HG02588 (cell line): ENCODE measurements at regions not wholly inside any gene's neighbourhood (a gene's known extent, or its start where the extent isn't known, plus 50 kb on each side); places are given as distances from the start of the nearest gene placed in this dataset.

Experiments
- ATAC-seq: cut with Tn5 transposase; IDR thresholded peaks from one replicate; pipeline ENCODE4 v1.9.1; 2021; ENCODE audit warnings: mild to moderate bottlenecking, moderate library complexity; ENCODE audit not compliant: unreplicated experiment

DNA sequence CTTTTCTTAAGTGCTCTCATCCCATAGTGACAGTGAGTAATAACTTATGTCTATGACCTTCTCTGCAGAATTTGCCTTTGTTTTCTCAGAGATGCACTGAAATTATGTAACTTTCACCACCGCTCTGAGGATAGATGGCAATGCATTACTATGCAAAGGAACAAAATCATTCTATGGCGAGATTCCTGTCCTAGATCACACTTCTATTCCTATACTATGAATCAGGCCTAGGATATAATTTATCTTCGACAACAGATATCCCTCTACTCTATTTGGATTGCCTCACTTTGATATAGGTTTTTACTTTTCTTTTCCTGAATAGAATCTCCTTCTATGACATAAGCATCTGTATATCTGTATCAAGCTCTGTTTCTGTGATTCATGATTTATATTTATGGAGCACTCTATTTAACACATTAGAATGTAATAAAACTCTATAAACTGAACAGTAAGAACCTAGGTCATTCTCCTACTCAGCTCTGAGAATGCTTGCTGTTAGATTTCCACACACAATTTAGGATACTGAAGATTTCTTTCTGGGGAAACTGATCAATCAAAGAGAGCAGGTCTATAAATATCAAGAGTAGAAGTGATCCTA, 1082.3 kb upstream of the ADGRL3 start:
- ATAC-seq: no peak

DNA sequence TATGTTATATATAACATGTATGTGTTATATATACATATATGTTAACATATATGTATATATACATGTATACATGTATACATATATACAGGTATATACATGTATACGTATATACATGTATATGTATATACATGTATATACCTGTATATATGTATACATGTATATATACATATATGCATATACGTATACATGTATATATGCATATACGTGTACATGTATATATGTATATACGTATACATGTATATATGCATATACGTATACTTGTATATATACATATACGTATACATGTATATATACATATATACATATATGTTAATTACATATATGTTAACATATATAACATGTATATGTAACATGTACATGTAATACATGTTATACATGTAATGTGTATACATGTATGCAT, 1077.3 kb upstream of the ADGRL3 start:
- no peak for ATAC-seq

DNA sequence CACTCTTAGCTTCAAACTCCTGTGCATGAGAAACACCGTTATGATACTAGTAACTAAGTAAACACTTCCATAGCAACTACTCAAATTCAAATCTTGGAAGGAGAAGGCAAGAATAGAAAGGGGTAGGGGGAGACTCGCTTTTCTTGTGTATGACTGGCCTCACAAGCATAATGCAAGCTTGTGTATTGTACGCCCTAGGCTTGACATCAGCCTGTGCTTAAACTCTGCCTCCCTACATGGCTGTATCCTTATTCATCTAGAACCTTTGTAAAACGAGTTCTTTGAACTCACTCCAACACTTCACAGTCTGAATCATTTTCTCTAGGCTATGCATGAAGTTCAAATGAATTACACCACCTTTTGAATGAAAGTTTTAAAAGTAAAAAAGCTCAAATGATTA, 1071.2 kb upstream of the ADGRL3 start:
- no peak for ATAC-seq

DNA sequence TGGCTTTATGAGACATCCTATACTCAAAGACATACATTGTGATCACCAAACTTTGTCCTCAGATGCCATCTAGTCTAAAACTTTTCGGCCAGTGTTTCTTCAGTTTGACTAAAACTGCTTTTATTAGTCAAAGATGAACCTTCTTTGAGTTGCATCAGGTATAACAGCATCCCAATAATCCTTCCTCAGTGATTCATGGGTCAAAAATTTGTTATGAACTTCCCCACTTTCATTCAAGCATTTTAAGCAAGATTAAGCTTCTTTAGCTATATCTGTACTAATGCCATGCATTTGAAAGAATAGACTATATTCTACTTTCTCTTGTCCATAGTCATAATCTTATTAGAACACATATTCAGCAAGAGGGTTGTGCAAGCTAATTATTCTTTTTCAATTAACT, 1070.4 kb upstream of the ADGRL3 start:
- ATAC-seq: no peak

DNA sequence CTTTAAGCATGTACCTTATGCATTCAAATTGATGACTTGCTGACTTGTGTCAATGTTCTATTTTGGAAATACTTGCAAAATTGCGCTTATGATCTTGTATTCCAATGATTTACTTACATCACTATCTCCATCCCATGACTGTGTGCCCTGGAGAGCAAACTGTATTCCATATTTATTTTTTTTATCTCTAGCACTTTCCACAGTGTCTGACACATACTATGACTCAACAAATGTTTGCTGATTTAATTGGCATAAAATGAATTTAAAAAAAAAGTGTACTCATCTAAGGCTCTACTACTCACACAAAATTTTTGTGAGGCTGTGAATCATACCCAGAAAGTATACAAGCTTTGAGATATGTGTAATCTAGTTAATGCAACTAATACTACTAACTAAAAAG, 1066.8 kb upstream of the ADGRL3 start:
- ATAC-seq: no peak

DNA sequence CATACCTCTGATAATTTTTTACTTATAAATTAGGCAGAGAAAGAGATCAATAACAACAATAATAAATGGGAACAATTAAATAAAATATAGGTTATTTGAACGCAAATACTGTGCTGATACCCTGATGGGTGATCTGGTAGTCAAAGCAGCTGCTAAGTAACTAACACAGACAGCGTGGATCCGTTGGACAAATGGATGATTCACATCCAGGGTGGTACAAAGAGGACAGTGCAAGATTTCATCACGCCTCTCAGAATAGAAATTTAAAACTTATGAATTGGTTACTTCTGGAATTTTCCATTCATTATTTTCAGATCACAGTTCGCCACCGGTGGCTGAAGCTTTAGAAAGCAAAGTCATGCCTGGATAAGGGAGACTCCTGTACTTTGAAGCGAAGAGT, 1066.0 kb upstream of the ADGRL3 start:
- ATAC-seq: no peak

DNA sequence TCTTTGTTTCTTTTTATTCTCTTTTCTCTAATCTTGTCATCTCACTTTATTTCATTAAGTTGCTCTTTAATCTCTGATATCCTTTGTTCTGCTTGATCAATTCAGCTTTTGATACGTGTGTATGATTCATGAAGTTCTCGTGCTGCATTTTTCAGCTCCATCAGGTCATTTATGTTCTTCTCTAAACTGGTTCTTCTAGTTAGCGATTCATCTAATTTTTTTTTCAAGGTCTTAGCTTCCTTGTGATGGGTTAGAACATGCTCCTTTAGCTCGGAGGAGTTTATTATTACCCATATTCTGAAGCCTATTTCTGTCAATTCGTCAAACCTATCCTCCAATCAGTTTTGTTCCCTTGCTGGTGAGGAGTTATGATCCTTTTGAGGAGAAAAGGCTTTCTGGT, 1045.0 kb upstream of the ADGRL3 start:
- no peak for ATAC-seq

DNA sequence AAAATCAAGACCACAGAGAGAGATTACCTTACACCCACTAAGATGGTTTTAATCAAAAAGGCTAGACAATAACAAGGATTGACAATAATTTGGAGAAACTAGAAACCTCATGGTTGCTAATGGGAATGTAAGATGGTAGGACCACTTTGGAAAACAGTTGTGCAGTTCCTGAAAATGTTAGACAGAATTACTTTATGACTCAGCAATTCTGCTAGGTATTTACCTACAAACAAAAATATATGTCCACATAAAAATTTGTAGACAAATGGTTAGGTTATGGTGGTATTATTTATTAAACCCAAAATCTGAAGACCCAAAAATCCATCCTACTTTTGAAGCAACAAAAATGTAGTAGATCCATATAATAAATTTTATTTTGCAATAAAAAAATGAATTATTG, 1027.0 kb upstream of the ADGRL3 start:
- no peak for ATAC-seq

DNA sequence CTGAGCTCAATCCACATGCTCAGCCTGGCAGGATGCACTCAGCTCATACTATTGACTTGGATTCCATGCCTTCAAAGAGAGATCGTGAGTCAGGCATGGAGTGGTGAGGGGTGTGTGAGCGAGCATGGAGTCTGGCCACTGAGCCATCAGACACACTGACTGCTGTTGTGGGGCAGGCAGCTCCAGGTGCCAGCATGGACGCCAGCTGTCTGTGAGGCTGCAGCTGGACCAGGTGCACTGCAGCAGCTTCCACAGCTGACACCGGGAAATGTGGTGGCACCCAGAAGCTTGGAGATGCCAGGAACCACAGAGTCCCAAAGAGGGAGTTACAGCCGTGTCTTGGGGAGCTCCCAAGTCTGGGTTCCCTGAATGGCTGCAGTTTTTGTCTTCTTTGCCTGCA, 1026.4 kb upstream of the ADGRL3 start:
- no peak for ATAC-seq

DNA sequence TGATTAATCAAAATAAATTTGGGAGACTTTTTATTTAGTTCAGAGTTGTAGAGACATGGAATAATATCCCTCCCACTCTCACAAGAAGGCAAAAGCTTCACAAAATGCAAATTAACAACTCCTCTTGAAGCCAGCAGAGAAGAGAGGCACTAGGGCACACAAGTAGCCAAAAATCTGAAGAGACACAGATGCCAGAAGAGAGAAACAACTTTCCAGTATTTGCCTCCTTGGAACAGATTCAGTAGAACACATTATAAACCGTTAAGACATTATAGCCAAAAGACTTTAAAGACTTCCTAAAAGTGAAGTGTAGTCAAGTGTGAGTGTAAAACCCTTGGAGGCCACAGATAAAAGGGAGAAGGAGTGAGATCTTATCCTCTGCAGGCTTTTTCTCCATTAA, 1024.9 kb upstream of the ADGRL3 start:
- no peak for ATAC-seq

DNA sequence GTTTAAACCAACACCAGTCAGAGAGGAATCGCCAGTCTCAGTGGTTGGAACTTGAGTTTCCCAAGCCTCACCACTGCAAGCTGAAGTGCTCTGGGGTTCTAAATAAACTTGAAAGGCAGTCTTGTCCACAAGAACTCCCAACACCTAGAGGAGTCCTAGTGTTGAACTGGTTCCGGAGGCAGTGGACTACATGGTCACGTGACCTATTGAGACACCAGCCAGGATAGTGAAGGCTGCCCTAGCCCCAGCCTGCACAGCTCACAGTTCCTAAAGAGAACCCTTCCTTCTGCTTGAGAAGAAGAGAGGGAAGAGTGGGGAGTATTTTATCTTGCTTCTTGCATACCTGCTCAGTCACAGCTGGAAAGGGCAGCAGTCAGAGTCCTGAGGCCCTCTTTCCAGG, 1012.7 kb upstream of the ADGRL3 start:
- no peak for ATAC-seq

DNA sequence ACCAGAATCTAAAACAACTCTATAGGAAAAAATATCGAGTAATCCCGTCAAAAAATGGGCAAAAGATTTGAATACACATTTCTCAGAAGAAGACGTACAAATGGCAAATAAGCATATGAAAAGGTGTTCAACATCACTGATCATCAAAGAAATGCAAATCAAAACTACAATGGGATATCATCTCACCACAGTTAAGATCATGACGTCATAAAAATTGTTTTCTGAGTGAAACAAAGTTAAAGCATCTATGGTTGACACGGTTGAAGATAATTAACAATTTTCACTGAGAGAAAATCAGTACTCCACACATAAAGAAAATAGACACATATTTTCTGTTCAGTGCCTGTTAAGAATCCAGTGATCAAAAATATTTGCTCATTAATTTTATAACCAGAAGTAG, 1010.8 kb upstream of the ADGRL3 start:
- no peak for ATAC-seq

DNA sequence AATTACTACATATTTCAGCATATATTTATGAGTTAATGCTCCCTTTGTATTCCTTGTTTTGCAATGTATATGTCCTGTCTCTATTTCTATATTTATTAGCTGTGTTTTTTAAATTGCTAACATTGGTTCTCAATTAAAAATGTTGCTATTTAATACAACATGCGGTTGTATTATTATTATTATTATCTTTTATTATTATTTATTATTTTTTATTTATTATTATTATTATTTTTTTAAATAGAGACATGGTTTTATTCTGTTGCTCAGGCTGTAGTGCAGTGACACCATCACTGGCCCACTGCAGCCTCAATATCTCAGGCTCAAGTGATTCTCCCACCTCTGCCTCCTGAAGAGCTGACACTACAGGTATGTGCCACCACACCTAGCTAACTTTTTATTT, 1005.9 kb upstream of the ADGRL3 start:
- no peak for ATAC-seq

DNA sequence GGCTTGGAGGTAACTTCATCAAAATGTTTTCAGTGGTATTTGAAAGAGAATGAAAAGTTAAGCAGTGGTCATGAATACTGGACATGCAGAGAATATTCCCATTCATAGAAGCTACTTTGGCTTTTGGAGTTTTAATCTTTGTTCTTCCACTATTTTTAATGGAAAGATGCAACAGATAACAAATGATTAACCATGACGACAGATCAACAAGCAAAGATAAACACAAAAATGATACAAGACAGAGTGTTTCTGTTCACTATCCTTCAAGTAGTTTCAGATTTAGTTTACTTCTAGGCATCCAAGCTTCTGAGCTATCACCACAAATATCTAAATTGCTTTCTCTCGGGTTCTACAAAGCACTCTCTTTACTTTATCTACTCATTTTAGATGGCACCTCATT, 1004.9 kb upstream of the ADGRL3 start:
- no peak for ATAC-seq

DNA sequence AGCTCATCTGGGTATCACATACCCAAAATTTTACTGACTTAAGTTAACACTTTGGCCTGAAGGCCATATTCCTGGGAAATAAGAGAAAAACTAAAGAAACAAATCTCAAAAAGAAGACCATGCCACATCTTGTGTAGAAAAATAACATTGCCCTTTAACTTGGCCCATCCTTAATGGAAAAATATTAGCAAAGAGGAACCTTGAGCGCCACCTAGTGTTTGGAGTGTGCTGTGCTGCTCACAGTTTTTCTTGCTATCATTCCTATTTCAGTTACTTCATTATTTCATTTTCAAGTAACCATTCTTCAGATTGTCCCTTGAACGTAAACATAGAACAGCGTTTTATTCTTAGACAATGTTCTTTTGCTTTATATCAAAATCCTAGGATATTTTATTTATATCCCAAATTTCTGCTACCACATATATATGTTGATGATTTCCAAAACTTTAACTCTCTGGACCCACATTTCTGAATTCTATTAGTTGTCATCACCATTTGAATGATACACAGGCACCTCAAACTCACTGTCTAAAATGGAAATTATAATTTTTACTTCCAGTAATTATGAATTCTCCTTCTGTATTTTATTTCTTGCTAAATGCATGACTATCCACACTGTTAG, 999.0 kb upstream of the ADGRL3 start:
- no peak for ATAC-seq

DNA sequence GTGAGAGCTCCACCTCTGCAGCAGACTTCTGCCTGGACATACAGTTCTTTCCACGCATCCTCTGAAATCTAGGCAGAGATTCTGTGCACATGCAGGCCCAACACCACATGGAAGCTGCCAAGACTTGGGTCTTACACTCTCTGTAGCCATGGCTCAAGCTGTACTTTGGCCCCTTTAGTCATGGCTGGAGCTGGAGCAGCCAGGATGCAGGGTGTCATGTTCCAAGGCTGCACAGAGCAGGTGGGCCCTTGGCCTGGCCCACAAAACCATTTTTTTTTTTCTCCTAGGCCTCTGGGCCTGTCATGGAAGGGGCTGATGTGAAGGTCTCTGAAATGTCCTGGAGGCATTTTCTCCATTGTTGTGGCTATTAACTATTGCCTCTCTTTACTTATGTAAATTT, 990.5 kb upstream of the ADGRL3 start:
- ATAC-seq: no peak

DNA sequence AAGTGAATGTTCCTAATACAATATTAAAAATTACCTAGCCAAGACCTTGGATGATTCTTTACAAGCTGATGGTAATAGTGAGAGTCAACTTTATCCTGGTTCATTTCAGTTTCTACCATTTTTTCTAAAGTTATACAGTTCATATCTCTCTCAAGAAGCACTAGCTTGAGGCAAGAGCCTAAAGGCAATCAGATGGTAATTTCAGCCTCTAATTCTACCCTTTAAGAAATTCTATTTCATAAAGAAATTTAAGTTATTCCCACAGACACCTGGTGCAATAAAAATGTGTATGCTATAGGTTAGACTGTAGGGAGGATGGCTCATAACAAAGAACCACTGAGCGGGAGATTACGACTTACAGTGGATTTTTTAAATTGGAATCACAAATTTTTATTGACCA, 984.2 kb upstream of the ADGRL3 start:
- no peak for ATAC-seq

DNA sequence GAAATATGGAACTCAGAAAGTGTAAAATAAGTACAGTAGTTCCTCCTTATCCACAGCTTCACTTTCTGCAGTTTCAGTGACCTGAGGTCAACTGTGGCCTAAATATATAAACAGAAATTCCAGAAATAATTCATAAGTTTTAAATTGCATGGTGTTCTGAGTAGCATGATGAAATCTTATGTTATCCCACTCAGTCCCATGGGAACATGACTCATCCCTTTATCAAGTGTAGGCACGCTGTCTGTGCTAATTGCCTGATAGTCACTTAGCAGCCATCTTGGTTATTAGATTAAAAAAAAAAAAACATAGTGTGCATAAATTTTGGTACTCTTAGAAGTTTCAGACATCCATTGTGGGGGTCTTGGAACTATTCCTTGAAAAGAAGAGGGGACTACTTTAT, 983.4 kb upstream of the ADGRL3 start:
- ATAC-seq: no peak

DNA sequence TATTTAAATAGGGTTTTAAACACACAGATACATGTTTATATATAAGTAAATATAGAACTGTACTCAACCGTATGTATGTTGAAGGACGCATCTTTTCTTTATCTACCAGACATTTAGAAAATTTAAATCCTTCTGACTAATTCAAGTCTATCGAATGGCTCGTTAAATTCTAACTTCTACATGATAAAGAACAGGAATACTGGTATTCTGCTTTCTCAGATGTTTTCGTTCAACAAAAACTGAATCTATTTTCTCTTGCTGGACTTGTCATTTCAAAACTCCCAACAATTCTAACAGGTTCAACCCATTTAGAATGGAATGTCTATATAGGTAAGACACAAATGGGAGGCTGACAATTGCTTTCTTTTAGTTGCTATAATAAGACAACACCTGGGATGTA, 978.3 kb upstream of the ADGRL3 start:
- no peak for ATAC-seq

DNA sequence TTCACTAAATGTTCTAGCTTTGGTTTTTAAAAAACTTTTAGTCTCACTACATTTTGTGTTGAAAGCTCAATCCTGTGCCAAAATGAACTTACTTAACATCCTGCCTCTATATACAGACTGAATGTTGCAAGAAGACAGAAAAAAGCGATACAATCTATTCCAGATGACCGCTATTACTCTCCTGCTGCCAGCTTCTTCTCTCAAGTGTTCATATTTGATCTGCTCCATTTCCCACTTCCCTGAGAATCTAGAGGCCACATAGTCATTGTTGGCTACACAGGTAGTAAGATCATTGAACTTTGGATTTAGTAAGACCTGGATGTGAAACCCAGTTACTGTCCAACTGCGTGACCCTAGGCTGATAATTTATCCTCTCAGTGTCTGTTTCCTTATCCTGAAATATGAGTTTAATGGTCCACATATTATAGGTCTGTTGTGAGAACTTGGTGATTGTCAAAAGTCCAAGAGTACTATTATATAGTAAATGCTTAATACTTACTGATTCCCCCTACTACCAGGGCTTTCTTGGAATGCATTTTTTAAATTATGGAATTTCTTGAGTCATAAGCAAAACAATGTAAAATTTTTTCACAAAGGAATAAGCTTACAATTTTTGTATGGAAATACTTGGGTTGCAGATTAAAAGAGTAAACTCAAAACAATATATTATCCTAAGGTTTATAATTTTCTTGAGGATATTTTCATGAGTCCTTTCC, 976.8 kb upstream of the ADGRL3 start:
- no peak for ATAC-seq

DNA sequence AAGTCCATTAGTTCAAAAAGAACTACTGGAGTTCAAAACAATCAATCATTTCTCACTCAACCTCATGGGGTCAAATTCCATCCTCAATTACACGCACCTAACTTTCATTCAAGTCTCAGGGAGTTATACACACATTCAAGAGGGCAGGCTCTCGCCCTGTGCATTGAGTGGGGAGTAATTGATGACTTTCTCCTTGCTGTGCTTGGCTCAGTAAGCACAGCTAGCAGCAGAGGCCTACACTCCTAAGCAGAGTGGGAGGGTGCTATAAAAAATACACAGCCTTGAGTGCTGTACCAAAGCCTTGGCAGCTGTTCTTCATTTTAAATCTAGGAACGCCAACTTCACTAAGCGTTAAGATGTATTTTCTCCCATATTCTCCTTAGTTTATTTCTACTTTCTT, 958.3 kb upstream of the ADGRL3 start:
- no peak for ATAC-seq

DNA sequence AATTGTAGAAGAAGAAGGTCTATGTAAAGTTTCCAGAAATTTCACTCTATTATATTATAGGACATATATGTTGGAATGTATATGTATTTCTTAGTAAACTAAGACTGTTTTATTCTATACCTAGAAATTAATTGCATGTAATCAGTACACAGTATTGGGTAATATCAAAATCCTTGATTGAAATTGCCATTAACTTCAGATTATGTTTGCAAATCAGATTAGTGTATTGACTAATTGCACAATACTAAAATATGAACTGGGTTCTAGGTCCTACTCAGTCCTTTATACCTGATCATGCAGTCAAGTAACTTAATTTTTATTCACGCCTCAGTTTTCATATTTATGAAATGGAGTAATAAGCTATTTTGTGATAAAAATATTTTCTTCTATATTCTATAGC, 950.3 kb upstream of the ADGRL3 start:
- no peak for ATAC-seq

DNA sequence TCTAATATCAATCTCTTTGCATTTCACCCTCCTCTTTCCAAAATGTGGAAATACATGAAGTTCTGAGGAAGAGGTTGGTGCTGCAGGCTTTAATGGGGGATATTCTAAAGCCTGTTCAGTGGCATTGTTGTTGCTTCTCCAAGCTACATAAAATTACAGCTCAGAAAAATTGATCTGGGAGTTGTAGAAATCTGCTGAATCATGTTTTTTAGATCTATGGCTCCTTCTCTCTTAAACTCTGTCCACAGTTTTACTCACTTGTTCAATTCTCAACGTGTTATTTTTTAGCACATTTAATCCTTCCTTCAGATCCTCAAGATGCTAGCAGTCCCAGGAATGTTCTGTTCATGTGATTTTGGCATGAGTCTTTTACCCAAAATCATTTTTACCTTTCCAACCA, 949.5 kb upstream of the ADGRL3 start:
- ATAC-seq: no peak
